GM12878 (cell line): ENCODE measurements at regions not wholly inside any gene's neighbourhood (a gene's known extent, or its start where the extent isn't known, plus 50 kb on each side); places are given as distances from the start of the nearest gene placed in this dataset.

Experiments
- ATAC-seq: fragments of 200-7000 bp; cut with Tn5 transposase; 3 replicates; pipeline ENCODE4 v1.9.1; 2020; ENCODE audit warnings: mild to moderate bottlenecking, moderate library complexity
- BruUV-seq: library from RNA; stranded (reverse); fragments of 400-500 nt; replicated peaks from 2 replicates; lab custom pipeline; 2021; lab: Mats Ljungman, UMichigan
- CTCF ChIA-PET: fragments of 300-600 bp; sonication (Branson Sonifier 250); formaldehyde crosslinking; extraction: SDS; loops from one replicate; lab custom pipeline; 2021; ENCODE audit warnings: inconsistent platforms; lab: Yijun Ruan, JAX
- POLR2A ChIA-PET: fragments of 350-600 bp; formaldehyde crosslinking; extraction: SDS; loops from one replicate; lab custom pipeline; 2021; ENCODE audit warnings: inconsistent platforms; lab: Charles Lee
- RAD21 ChIA-PET: fragments of 300-600 bp; sonication (Branson Sonifier 250); formaldehyde crosslinking; loops from one replicate; lab custom pipeline; 2023; ENCODE audit warnings: antibody characterized with exemption; ENCODE audit not compliant: unreplicated experiment; lab: Charles Lee
- SMC1A ChIA-PET: fragments of 300-600 bp; sonication (Branson Sonifier 250); formaldehyde crosslinking; loops from one replicate; lab custom pipeline; 2023; ENCODE audit not compliant: unreplicated experiment, uncharacterized antibody; lab: Charles Lee
- DNase-seq: peaks from one replicate; pipeline ENCODE4 v3.0.0-alpha.2; 2011; ENCODE audit warnings: low read depth, low spot score
- FAIRE-seq: peaks from 3 replicates; lab custom pipeline; 2011; peaks lifted over from hg19 to GRCh38; lab: Jason Lieb, UNC
- H2AFZ ChIP-seq: 2 replicates; pipeline ENCODE4 v1.6.0; 2011; ENCODE audit warnings: low read depth, low read length, control low read depth; ENCODE audit not compliant: control insufficient read depth
- H3K27ac ChIP-seq: 2 replicates; pipeline ENCODE4 v1.5.1; 2011; ENCODE audit warnings: control low read depth; ENCODE audit not compliant: control insufficient read depth, insufficient read depth
- H3K27me3 ChIP-seq, 2 experiments: replicated peaks in 1 of 2; 2 replicates each; pipeline versions ENCODE4 v1.6.0 to v1.6.1; 2011; ENCODE audit warnings: low read length in 1 of 2; ENCODE audit not compliant: control insufficient read depth in 2 of 2, insufficient read depth in 2 of 2
- H3K36me3 ChIP-seq, 2 experiments: 2 replicates each; pipeline ENCODE4 v1.5.1; 2011; ENCODE audit warnings: low read length in 1 of 2; ENCODE audit not compliant: control insufficient read depth in 2 of 2, insufficient read depth in 2 of 2
- H3K4me1 ChIP-seq: 2 replicates; pipeline ENCODE4 v1.6.1; 2011; ENCODE audit warnings: mild to moderate bottlenecking, low read length, moderate library complexity, mixed read lengths; ENCODE audit not compliant: control insufficient read depth, insufficient read depth
- H3K4me2 ChIP-seq: 2 replicates; pipeline ENCODE4 v1.6.0; 2011; ENCODE audit warnings: control low read depth; ENCODE audit not compliant: control insufficient read depth, insufficient read depth
- H3K4me3 ChIP-seq: fragments of 200-600 bp; sonication (generic); 2 replicates; pipeline ENCODE4 v1.5.1; 2016
- H3K79me2 ChIP-seq: 2 replicates; pipeline ENCODE4 v1.6.0; 2011; ENCODE audit warnings: low read length; ENCODE audit not compliant: control insufficient read depth, insufficient read depth
- H3K9ac ChIP-seq: 2 replicates; pipeline ENCODE4 v1.8.0; 2011; ENCODE audit warnings: low read length, control low read depth, mixed read lengths; ENCODE audit not compliant: control insufficient read depth, insufficient read depth
- H3K9me3 ChIP-seq: replicated peaks from 3 replicates; pipeline ENCODE4 v1.5.1; 2011; ENCODE audit warnings: mild to moderate bottlenecking, low read length; ENCODE audit not compliant: control insufficient read depth, insufficient read depth
- H4K20me1 ChIP-seq: 2 replicates; pipeline ENCODE4 v1.6.0; 2011; ENCODE audit not compliant: control insufficient read depth, insufficient read depth
- ATF2 ChIP-seq: IDR thresholded peaks from 2 replicates; pipeline ENCODE4 v1.6.1; 2012; ENCODE audit warnings: low read length, inconsistent platforms
- CBX3 ChIP-seq: fragments of 200-600 bp; sonication (generic); IDR thresholded peaks from 2 replicates; pipeline ENCODE4 v1.6.1; 2016; ENCODE audit warnings: low read depth, borderline replicate concordance
- CHD1 ChIP-seq: IDR thresholded peaks from 2 replicates; pipeline ENCODE4 v1.6.1; 2012; ENCODE audit warnings: low read depth, low read length, improper control_type of control experiment
- IKZF1 ChIP-seq: fragments of 450-650 bp; conservative IDR thresholded peaks from 2 replicates; pipeline ENCODE4 v1.6.1; 2017; ENCODE audit warnings: antibody characterized with exemption, mild to moderate bottlenecking
- KDM1A ChIP-seq: fragments of 200-600 bp; sonication (generic); IDR thresholded peaks from 2 replicates; pipeline ENCODE4 v1.6.1; 2016; ENCODE audit warnings: borderline replicate concordance
- MEF2A ChIP-seq: IDR thresholded peaks from 2 replicates; pipeline ENCODE4 v1.6.1; 2011; ENCODE audit warnings: low read depth, mild to moderate bottlenecking, low read length, moderate library complexity; ENCODE audit not compliant: insufficient read depth
- POLR2A ChIP-seq: IDR thresholded peaks from 2 replicates; pipeline ENCODE4 v1.6.1; 2011; ENCODE audit warnings: low read depth, mild to moderate bottlenecking, low read length
- TBL1XR1 ChIP-seq: IDR thresholded peaks from 2 replicates; pipeline ENCODE4 v1.6.1; 2012; ENCODE audit warnings: low read depth, low read length, improper control_type of control experiment
- ZBTB33 ChIP-seq: fragments of 450-650 bp; IDR thresholded peaks from 2 replicates; pipeline ENCODE4 v1.6.1; 2017; ENCODE audit warnings: mild to moderate bottlenecking
- ZNF687 ChIP-seq: fragments of 450-650 bp; IDR thresholded peaks from 2 replicates; pipeline ENCODE4 v1.6.1; 2017; ENCODE audit warnings: mild to moderate bottlenecking, moderate library complexity
- WGBS: methylation state at CpG from one replicate; pipeline ENCODE4 v1.1.6; 2016; ENCODE audit warnings: low lambda C conversion rate; ENCODE audit not compliant: insufficient replicate concordance, insufficient coverage; ENCODE audit errors: missing lambda C conversion rate; 5-methylcytosine and 5-hydroxymethylcytosine counted together
- in situ Hi-C: fragments of 300-500 bp; cut with MboI; formaldehyde crosslinking; loops from 9 replicates; pipeline ENCODE4 v1.14.3; 2018; ENCODE audit warnings: mixed read lengths
- intact Hi-C: fragments of 100-400 bp; cut with micrococcal nuclease; formaldehyde crosslinking; loops from one replicate; pipeline ENCODE4 v1.14.2; 2022; ENCODE audit not compliant: unreplicated experiment
- TF ChIP-seq, protein P1 (sequence below): fragments of 450-650 bp; IDR thresholded peaks from 2 replicates; pipeline ENCODE4 v1.6.1; 2017; ENCODE audit warnings: borderline replicate concordance

GRCh38 chr4:123517176-123517575, 120.6 kb downstream of the SPRY1 start:
- CTCF ChIA-PET: interaction anchor here (1.7 kb wide), 1 partner anchor 46 kb away, joined by 5 read pairs; no protein-coding TSS in a partner anchor
- no peak overlapping the region for H3K27ac ChIP-seq
- no peaks in the 10 kb centered on the region for H3K36me3 ChIP-seq
- H3K4me3 ChIP-seq: no peak overlapping the region
- FAIRE-seq: no peak
- BruUV-seq: no TSS peak
- RAD21 ChIA-PET: interaction anchor here (0.6 to 1.6 kb wide), 2 partner anchors 123 to 154 kb away, joined by 4 to 5 read pairs; no protein-coding TSS in a partner anchor
- H4K20me1 ChIP-seq: no peaks in the 10 kb centered on the region
- POLR2A ChIA-PET: interaction anchor here (0.7 kb wide), 1 partner anchor 362 kb away, joined by 3 read pairs; no protein-coding TSS in a partner anchor
- DNase-seq: no peak
- in situ Hi-C loops (no loop called here), intact Hi-C loops (no loop called here)
- ATAC-seq: no peak
- no peak overlapping the region for H3K4me2 ChIP-seq
- H3K79me2 ChIP-seq: no peaks in the 10 kb centered on the region
- H2AFZ ChIP-seq: no peak overlapping the region
- TF ChIP-seq IKZF1 (no peak), ZBTB33 (no peak), POLR2A (no peak), ZNF687 (no peak), MEF2A (no peak), TBL1XR1 (no peak), ATF2 (no peak), CBX3 (no peak), KDM1A (no peak), CHD1 (no peak)
- TF ChIP-seq, protein P1, sequence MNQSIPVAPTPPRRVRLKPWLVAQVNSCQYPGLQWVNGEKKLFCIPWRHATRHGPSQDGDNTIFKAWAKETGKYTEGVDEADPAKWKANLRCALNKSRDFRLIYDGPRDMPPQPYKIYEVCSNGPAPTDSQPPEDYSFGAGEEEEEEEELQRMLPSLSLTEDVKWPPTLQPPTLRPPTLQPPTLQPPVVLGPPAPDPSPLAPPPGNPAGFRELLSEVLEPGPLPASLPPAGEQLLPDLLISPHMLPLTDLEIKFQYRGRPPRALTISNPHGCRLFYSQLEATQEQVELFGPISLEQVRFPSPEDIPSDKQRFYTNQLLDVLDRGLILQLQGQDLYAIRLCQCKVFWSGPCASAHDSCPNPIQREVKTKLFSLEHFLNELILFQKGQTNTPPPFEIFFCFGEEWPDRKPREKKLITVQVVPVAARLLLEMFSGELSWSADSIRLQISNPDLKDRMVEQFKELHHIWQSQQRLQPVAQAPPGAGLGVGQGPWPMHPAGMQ: no peak
- SMC1A ChIA-PET: interaction anchor here (0.9 kb wide), 1 partner anchor 12 kb away, joined by 4 read pairs; no protein-coding TSS in a partner anchor
- H3K9me3 ChIP-seq: no peaks in the 10 kb centered on the region
- no peak overlapping the region for H3K9ac ChIP-seq
- no peaks in the 10 kb centered on the region for H3K4me1 ChIP-seq
- no peaks in the 10 kb centered on the region; a peak in 1 of 4 replicates for H3K27me3 ChIP-seq
- 13% methylated on average over 3 of the region's 3 CpGs for WGBS
